Mucosa of rectum (tissue), 2 donors: ENCODE measurements at regions not wholly inside any gene's neighbourhood (a gene's known extent, or its start where the extent isn't known, plus 50 kb on each side); places are given as distances from the start of the nearest gene placed in this dataset.

ENCODE experiments used
- H3K27ac ChIP-seq, 2 donors: one replicate each; pipeline ENCODE4 v1.7.0; 2013; ENCODE audit warnings: inconsistent platforms in 2 of 2, low read depth in 2 of 2, low read length in 2 of 2
- H3K27me3 ChIP-seq, 2 donors: one replicate each; pipeline ENCODE4 v1.7.0; 2013; ENCODE audit warnings: low read length in 2 of 2; ENCODE audit not compliant: control insufficient read depth in 2 of 2, insufficient read depth in 2 of 2
- H3K36me3 ChIP-seq, 2 donors: one replicate each; pipeline ENCODE4 v1.7.0; 2013; ENCODE audit warnings: low read length in 2 of 2; ENCODE audit not compliant: control insufficient read depth in 2 of 2, insufficient read depth in 2 of 2
- H3K4me1 ChIP-seq, 2 donors: one replicate each; pipeline ENCODE4 v1.7.0; 2013; ENCODE audit warnings: low read length in 2 of 2, mild to moderate bottlenecking in 1 of 2; ENCODE audit not compliant: control insufficient read depth in 2 of 2, insufficient read depth in 2 of 2
- H3K4me3 ChIP-seq, 2 donors: one replicate each; pipeline ENCODE4 v1.7.0; 2013; ENCODE audit warnings: low read length in 2 of 2
- H3K9ac ChIP-seq, 2 donors: one replicate each; pipeline ENCODE4 v1.7.0; 2013; ENCODE audit warnings: low read length in 2 of 2, low read depth in 1 of 2, mild to moderate bottlenecking in 1 of 2
- H3K9me3 ChIP-seq, 2 donors: one replicate each; pipeline ENCODE4 v1.7.0; 2013; ENCODE audit warnings: low read length in 2 of 2; ENCODE audit not compliant: control insufficient read depth in 2 of 2
- donor health status: healthy.
- donor health status: Normal muscosa, but diverticular disease.

GRCh38 chr4:35025152-35025834 lies 1219.0 kb downstream of the ARAP2 start:
- no peaks in the 10 kb centered on the region for H3K4me1 ChIP-seq
- no peaks in the 10 kb centered on the region for H3K9me3 ChIP-seq
- no peak overlapping the region for H3K9ac ChIP-seq
- H3K27me3 ChIP-seq, result no peaks in the 10 kb centered on the region
- H3K27ac ChIP-seq, result no peak overlapping the region
- no peaks in the 10 kb centered on the region for H3K36me3 ChIP-seq
- no peak overlapping the region for H3K4me3 ChIP-seq

DNA sequence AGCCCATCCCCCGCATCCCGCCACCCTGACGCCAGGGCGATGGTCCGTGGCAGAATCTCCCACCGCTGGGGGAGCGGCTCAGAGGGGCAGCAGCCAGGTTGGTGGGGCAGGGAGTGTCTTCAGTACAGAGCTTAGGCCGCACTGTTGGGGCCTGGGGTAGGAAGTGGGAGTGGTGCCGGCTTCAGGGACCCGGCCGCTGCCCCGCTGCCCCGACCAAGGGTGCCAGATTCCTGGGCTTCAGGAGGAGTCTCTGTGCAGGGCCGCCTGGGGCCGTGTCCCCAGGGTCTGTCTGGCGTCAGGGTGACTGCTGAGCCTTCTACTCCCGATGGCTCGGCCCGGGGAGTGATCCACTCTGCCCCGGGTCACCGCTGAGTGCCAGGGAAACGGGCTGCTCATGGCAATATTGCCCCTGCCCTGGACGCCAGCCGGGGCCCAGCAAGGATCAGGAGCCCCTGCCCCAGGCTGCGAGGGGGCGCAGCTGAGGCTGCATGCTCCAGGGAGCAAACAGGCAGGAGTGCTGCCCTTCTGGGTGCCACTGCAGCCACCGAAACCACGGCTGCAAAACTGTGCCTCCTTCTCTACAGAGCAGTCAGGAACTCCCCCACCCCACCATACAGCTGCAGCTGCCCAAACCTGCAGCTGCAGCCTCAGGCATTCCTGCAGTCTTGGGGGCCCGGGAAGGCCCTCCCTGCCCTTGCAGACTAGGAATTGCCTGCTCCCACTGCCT lies 1206.1 kb downstream of the ARAP2 start:
- H3K36me3 ChIP-seq, result no peaks in the 10 kb centered on the region
- H3K4me1 ChIP-seq, result no peaks in the 10 kb centered on the region
- no peak overlapping the region for H3K9ac ChIP-seq
- no peak overlapping the region for H3K4me3 ChIP-seq
- H3K27me3 ChIP-seq, result no peaks in the 10 kb centered on the region
- no peaks in the 10 kb centered on the region for H3K9me3 ChIP-seq
- H3K27ac ChIP-seq, result no peak overlapping the region

DNA sequence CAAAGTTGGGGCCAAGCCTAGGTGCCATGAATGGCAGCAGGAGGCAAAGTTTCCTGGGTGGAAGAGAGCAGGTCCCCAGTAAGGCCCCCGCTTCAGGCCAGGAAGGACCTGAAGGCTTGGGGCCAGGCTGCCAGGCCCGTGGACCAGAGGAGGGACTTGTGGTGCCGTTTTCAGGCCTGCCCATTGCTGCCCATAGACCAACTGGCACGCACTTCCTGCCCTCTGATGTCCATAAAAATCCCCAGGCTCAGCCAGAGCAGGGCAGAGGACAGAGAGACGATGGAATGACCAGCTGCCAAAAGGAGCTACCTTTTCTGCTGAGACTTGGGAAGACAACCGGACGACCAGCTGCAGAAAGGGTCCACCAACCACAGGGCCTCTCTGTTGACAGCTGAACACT lies 1205.5 kb downstream of the ARAP2 start:
- H3K36me3 ChIP-seq, result no peaks in the 10 kb centered on the region

GRCh38 chr4:35052546-35052945 lies 1191.8 kb downstream of the ARAP2 start:
- no peak overlapping the region for H3K4me3 ChIP-seq
- no peak overlapping the region for H3K27ac ChIP-seq
- H3K27me3 ChIP-seq, result no peaks in the 10 kb centered on the region
- H3K4me1 ChIP-seq, result no peaks in the 10 kb centered on the region
- H3K9me3 ChIP-seq, result no peaks in the 10 kb centered on the region
- no peaks in the 10 kb centered on the region for H3K36me3 ChIP-seq
- H3K9ac ChIP-seq, result no peak overlapping the region

More for the DNA sequence above, 1205.5 kb downstream of the ARAP2 start:
- Histone ChIP-seq H3K27ac (no peak overlapping the region), H3K9ac (no peak overlapping the region), H3K4me3 (no peak overlapping the region), H3K9me3 (no peaks in the 10 kb centered on the region), H3K4me1 (no peaks in the 10 kb centered on the region), H3K27me3 (no peaks in the 10 kb centered on the region)

GRCh38 chr4:35063031-35063570 lies 1181.2 kb downstream of the ARAP2 start:
- H3K27me3 ChIP-seq, result no peaks in the 10 kb centered on the region
- H3K27ac ChIP-seq, result no peak overlapping the region
- H3K9ac ChIP-seq, result no peak overlapping the region
- no peaks in the 10 kb centered on the region for H3K36me3 ChIP-seq
- H3K4me3 ChIP-seq, result no peak overlapping the region
- no peaks in the 10 kb centered on the region for H3K4me1 ChIP-seq
- H3K9me3 ChIP-seq, result peaks cover 0 to 5% of the 10 kb centered on the region in 2 donors

DNA sequence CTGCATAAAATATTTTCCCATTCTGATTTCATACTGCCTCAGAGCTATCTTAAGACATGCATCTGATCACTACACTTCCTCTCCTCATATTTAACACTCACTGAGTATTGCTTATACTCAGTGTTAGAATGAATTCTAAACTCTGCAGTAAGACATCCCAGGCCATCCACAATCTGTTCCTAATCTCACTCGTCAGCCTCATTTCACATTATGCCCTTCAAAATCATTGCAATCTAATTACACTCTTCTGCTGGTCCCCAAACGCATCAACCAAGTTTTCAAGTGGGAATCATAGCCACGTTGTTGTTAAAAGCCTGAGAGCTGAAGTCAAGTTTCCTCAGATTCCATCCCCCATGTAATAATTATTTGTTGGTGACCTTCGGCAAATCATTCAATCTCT lies 1177.9 kb downstream of the ARAP2 start:
- Histone ChIP-seq H3K4me3 (no peak overlapping the region), H3K36me3 (no peaks in the 10 kb centered on the region), H3K27ac (no peak overlapping the region), H3K9me3 (peaks cover 0 to 2% of the 10 kb centered on the region in 2 donors), H3K4me1 (no peaks in the 10 kb centered on the region), H3K9ac (no peak overlapping the region), H3K27me3 (no peaks in the 10 kb centered on the region)

GRCh38 chr4:35080799-35081198 lies 1163.5 kb downstream of the ARAP2 start:
- Histone ChIP-seq H3K4me1 (no peaks in the 10 kb centered on the region), H3K4me3 (no peak overlapping the region), H3K36me3 (no peaks in the 10 kb centered on the region), H3K27me3 (no peaks in the 10 kb centered on the region), H3K9me3 (no peaks in the 10 kb centered on the region), H3K9ac (no peak overlapping the region), H3K27ac (no peak overlapping the region)

- no peak overlapping the region for H3K4me3 ChIP-seq
- H3K27me3 ChIP-seq, result no peaks in the 10 kb centered on the region
- H3K4me1 ChIP-seq, result no peaks in the 10 kb centered on the region
Measured at GRCh38 chr4:35087218-35087617, 1157.1 kb downstream of the ARAP2 start.

GRCh38 chr4:35100932-35101331 lies 1143.4 kb downstream of the ARAP2 start:
- Histone ChIP-seq H3K9ac (no peak overlapping the region), H3K27ac (no peak overlapping the region), H3K4me1 (no peaks in the 10 kb centered on the region), H3K36me3 (no peaks in the 10 kb centered on the region), H3K9me3 (peaks cover 0 to 7% of the 10 kb centered on the region in 2 donors), H3K4me3 (no peak overlapping the region), H3K27me3 (no peaks in the 10 kb centered on the region)

More at GRCh38 chr4:35087218-35087617, 1157.1 kb downstream of the ARAP2 start:
- no peak overlapping the region for H3K27ac ChIP-seq
- H3K9me3 ChIP-seq, result no peaks in the 10 kb centered on the region
- no peaks in the 10 kb centered on the region for H3K36me3 ChIP-seq
- no peak overlapping the region for H3K9ac ChIP-seq

GRCh38 chr4:35102066-35102465 lies 1142.2 kb downstream of the ARAP2 start:
- Histone ChIP-seq H3K4me3 (no peak overlapping the region), H3K27ac (no peak overlapping the region)

More at GRCh38 chr4:35102066-35102465, 1142.2 kb downstream of the ARAP2 start:
- H3K36me3 ChIP-seq, result no peaks in the 10 kb centered on the region
- peaks cover 0 to 7% of the 10 kb centered on the region in 2 donors for H3K9me3 ChIP-seq
- H3K27me3 ChIP-seq, result no peaks in the 10 kb centered on the region
- no peak overlapping the region for H3K9ac ChIP-seq
- no peaks in the 10 kb centered on the region for H3K4me1 ChIP-seq
